ENCODE measurements at regions not wholly inside any gene's neighbourhood (a gene's known extent, or its start where the extent isn't known, plus 50 kb on each side); places are given as distances from the start of the nearest gene placed in this dataset.

DNA sequence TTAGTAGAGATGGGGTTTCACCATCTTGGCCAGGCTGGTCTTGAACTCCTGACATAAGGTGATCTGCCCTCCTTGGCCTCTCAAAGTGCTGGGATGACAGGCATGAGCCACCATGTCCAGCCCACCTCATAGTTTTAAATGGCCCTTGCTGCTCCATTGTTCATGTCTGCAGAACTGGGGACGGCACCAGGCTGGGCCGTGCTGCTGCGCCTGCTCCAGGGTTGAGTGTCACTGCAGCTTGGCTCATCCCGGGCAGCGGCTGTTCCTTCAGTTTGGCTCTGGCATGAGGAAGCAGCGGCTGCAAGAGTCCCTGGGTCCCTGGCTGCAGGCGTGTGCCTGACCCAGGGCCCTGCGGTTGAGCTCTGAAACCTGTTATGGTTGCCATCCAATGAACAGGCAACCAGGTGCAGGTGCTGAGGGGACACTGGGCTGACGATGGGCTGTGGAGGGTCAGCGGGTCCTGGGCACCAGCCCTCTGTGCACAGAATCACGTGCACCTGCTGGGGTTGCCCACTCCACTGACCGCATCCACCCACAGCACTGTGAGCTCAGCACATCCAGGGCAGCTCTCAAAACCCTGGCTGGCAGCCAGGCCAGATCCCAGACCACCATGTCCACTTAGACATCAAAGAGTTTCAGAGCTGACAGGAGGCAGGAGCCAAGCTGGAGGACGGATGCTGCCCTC is 70.2 kb upstream of the PPP2R2D start:
- DNase-seq: no peak
- Mint-ChIP-seq H3K4me1 (ENCODE audit: low read depth) (no peaks in the 10 kb centered on the region), H3K27ac (no peak overlapping the region), H3K36me3 (ENCODE audit: low read depth) (no peaks in the 10 kb centered on the region), H3K9me3 (peaks cover 21% of the 10 kb centered on the region; the same call in 1 of the 2 replicates), H3K27me3 (ENCODE audit: insufficient read depth) (peaks cover 2% of the 10 kb centered on the region), H3K4me3 (no peak overlapping the region)
- TF ChIP-seq, protein P1, sequence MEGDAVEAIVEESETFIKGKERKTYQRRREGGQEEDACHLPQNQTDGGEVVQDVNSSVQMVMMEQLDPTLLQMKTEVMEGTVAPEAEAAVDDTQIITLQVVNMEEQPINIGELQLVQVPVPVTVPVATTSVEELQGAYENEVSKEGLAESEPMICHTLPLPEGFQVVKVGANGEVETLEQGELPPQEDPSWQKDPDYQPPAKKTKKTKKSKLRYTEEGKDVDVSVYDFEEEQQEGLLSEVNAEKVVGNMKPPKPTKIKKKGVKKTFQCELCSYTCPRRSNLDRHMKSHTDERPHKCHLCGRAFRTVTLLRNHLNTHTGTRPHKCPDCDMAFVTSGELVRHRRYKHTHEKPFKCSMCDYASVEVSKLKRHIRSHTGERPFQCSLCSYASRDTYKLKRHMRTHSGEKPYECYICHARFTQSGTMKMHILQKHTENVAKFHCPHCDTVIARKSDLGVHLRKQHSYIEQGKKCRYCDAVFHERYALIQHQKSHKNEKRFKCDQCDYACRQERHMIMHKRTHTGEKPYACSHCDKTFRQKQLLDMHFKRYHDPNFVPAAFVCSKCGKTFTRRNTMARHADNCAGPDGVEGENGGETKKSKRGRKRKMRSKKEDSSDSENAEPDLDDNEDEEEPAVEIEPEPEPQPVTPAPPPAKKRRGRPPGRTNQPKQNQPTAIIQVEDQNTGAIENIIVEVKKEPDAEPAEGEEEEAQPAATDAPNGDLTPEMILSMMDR (IDR thresholded peaks at IDR 0.05): no peak

DNA sequence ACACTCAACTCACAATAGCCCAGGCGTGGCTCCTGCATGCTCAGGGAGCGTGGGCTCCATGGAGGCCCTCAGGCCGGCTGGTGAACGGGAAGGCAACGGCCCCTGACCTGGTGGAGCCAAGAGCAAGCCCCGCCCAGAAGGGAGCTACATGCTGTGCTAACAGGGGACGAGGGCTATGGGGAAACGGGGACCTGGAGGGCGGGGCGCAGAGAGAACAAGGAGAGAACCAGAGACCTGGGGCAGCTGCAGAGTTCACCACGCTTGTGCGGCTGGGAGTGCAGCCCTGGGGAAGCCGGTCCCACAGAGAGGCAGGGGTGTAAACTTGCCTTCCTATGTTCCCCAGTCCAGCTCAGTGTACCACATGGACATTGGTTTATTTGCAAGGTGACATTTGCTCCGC is 69.2 kb upstream of the PPP2R2D start:
- Mint-ChIP-seq H3K9me3 (peaks cover 21% of the 10 kb centered on the region; the same call in 1 of the 2 replicates), H3K4me3 (no peak overlapping the region), H3K27me3 (ENCODE audit: insufficient read depth) (peaks cover 2% of the 10 kb centered on the region), H3K36me3 (ENCODE audit: low read depth) (no peaks in the 10 kb centered on the region), H3K4me1 (ENCODE audit: low read depth) (no peaks in the 10 kb centered on the region), H3K27ac (no peak overlapping the region)
- TF ChIP-seq, protein P1 (IDR thresholded peaks at IDR 0.05): no peak
- no peak for DNase-seq

DNA sequence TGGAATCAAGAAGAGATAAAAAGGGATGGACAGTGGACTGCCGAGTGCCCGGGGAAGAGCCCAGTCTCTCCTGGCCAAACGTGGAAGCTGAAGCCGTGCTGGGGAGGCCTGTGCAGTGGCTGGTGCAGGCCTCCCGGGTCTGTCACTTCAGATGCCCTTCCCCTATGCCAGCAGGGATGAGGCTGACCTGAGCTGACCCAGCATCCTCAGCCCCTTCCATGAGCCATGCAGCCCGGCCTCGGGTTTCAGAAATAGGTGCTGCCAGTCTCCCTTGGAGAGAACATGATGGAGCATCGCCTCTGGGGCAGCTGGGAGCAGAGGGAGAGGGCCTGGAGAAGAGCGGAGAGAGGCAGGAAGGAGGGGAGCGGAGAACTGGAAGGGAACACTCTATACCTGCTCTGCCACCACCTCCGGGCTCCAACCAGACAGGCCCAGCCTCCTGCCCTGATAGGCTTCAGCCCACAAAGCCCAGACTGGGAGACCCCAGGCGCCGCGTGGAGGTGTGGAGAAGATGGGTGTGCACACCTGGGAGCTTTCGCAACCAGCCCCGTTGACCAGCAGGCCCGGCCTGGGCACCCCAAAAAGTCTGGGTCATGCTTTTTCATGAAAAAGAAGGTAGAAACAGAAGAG is 68.6 kb upstream of the PPP2R2D start:
- Mint-ChIP-seq H3K27ac (no peak overlapping the region), H3K27me3 (ENCODE audit: insufficient read depth) (no peaks in the 10 kb centered on the region; the same call in 1 of the 2 replicates), H3K9me3 (peaks cover 21% of the 10 kb centered on the region; the same call in 1 of the 2 replicates), H3K36me3 (ENCODE audit: low read depth) (no peaks in the 10 kb centered on the region), H3K4me1 (ENCODE audit: low read depth) (no peaks in the 10 kb centered on the region), H3K4me3 (no peak overlapping the region)
- TF ChIP-seq, protein P1 (IDR thresholded peaks at IDR 0.05): no peak
- no peak for DNase-seq

DNA sequence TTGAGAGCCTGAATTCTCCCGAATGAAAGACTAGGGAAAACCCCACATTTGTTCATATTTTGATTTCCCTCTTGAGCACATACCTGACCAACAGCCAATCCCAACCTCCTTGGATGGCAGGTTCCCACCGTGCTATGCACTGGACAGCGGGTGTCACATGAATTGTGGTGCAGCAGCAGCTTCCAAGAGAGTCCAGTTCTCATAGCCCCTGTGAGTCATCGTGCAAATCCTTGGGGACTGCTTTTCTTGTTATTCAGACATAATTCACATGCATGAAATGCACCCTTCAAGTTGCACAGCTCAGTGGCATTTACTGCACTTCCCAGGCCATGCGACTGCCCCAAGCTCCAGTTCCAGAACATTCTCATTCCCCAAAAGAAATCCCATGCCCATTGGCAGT is 67.8 kb upstream of the PPP2R2D start:
- H3K27ac Mint-ChIP-seq: no peak overlapping the region
- no peak overlapping the region for H3K4me3 Mint-ChIP-seq
- no peaks in the 10 kb centered on the region; the same call in 1 of the 2 replicates for H3K27me3 Mint-ChIP-seq (ENCODE audit: insufficient read depth)
- TF ChIP-seq, protein P1 (IDR thresholded peaks at IDR 0.05): no peak
- H3K36me3 Mint-ChIP-seq (ENCODE audit: low read depth): no peaks in the 10 kb centered on the region
- peaks cover 21% of the 10 kb centered on the region; the same call in 1 of the 2 replicates for H3K9me3 Mint-ChIP-seq
- no peak for DNase-seq
- H3K4me1 Mint-ChIP-seq (ENCODE audit: low read depth): no peaks in the 10 kb centered on the region

DNA sequence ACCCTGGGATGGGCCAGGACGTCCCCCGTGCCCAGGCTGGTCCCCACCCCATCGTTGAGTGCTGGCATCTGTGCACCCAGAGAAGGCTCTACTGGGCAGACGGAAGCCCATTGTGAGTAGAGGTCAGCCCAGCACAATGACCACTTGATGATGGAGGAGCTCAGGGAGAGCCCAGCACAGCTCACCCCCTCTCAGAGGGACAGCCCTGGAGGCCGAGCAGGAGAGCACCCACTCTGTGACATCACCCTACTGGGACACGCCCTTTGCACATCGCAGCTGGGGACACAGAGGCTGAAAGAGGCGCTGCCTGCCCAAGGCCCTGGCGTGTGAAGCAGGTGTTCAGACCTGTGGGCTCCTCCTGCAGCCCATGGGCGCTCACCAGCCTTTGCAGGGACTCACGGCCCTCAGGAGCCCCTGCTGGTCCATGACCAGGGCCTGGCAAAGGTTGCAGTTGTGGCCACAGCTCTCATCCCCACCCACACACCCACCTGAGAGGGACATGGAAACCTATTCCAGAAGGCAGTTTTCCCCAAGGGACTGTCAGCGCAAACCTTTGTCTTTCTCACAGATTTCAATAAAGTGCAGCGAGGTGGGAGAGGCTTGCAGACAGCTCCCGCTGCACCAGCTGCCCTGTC is 67.2 kb upstream of the PPP2R2D start:
- TF ChIP-seq, protein P1 (IDR thresholded peaks at IDR 0.05): no peak
- Mint-ChIP-seq H3K36me3 (ENCODE audit: low read depth) (no peaks in the 10 kb centered on the region), H3K27me3 (ENCODE audit: insufficient read depth) (no peaks in the 10 kb centered on the region; the same call in 1 of the 2 replicates), H3K27ac (no peak overlapping the region), H3K9me3 (peaks cover 21% of the 10 kb centered on the region; the same call in 1 of the 2 replicates), H3K4me3 (no peak overlapping the region), H3K4me1 (ENCODE audit: low read depth) (no peaks in the 10 kb centered on the region)
- no peak for DNase-seq
